PC-3 (cell line): ENCODE measurements at regions not wholly inside any gene's neighbourhood (a gene's known extent, or its start where the extent isn't known, plus 50 kb on each side); places are given as distances from the start of the nearest gene placed in this dataset.

Experiments
- ATAC-seq: fragments of 200-7000 bp; cut with Tn5 transposase; 2 replicates; pipeline ENCODE4 v1.9.1; 2020; ENCODE audit warnings: mild to moderate bottlenecking, moderate library complexity
- BruUV-seq: library from RNA; stranded (reverse); fragments of 400-500 nt; replicated peaks from 2 replicates; lab custom pipeline; 2021; lab: Mats Ljungman, UMichigan
- CTCF ChIA-PET: fragments of 300-600 bp; sonication (Branson Sonifier 250); formaldehyde crosslinking; loops from one replicate; lab custom pipeline; 2022; ENCODE audit warnings: antibody characterized with exemption; lab: Charles Lee
- POLR2A ChIA-PET: fragments of 300-600 bp; sonication (Branson Sonifier 250); formaldehyde crosslinking; loops from one replicate; lab custom pipeline; 2022; ENCODE audit warnings: antibody characterized with exemption; ENCODE audit not compliant: unreplicated experiment; lab: Charles Lee
- DNase-seq: peaks from one replicate; pipeline ENCODE4 v3.0.0-alpha.2; 2015
- H2AFZ ChIP-seq: fragments of 300-600 bp; sonication (generic); 2 replicates; pipeline ENCODE4 v1.6.0; 2016; ENCODE audit warnings: antibody characterized with exemption, low read length
- H3F3A ChIP-seq: fragments of 300-600 bp; sonication (generic); one replicate; pipeline ENCODE4 v1.6.0; 2017; ENCODE audit warnings: antibody characterized with exemption, low read length, control low read depth, mild to moderate bottlenecking; ENCODE audit not compliant: unreplicated experiment
- H3K27ac ChIP-seq: fragments of 300-600 bp; sonication (generic); 2 replicates; pipeline ENCODE4 v1.5.1; 2016; ENCODE audit warnings: mild to moderate bottlenecking, low read length
- H3K27me3 ChIP-seq: fragments of 300-600 bp; sonication (generic); 2 replicates; pipeline ENCODE4 v1.6.1; 2016; ENCODE audit warnings: low read length, mixed read lengths
- H3K36me3 ChIP-seq: fragments of 300-600 bp; sonication (generic); 2 replicates; pipeline ENCODE4 v1.6.1; 2016; ENCODE audit warnings: low read depth, mixed run types, low read length, mixed read lengths
- H3K4me1 ChIP-seq: fragments of 300-600 bp; sonication (generic); 2 replicates; pipeline ENCODE4 v1.5.1; 2016; ENCODE audit warnings: low read length; ENCODE audit not compliant: insufficient read depth
- H3K4me2 ChIP-seq: fragments of 300-600 bp; sonication (generic); 2 replicates; pipeline ENCODE4 v1.6.0; 2016; ENCODE audit warnings: low read length
- H3K4me3 ChIP-seq: fragments of 300-600 bp; sonication (generic); 2 replicates; pipeline ENCODE4 v1.5.1; 2016; ENCODE audit warnings: mild to moderate bottlenecking, low read length, mixed read lengths
- H3K79me2 ChIP-seq: fragments of 300-600 bp; sonication (generic); 2 replicates; pipeline ENCODE4 v1.6.1; 2017; ENCODE audit warnings: low read length, mixed read lengths
- H3K9ac ChIP-seq: fragments of 300-600 bp; sonication (generic); 2 replicates; pipeline ENCODE4 v1.6.0; 2016; ENCODE audit warnings: mild to moderate bottlenecking, low read length
- H3K9me2 ChIP-seq: fragments of 300-600 bp; sonication (generic); replicated peaks from 2 replicates; pipeline ENCODE4 v1.6.1; 2016; ENCODE audit warnings: mixed run types, low read length, mixed read lengths
- H3K9me3 ChIP-seq: fragments of 300-600 bp; sonication (generic); 2 replicates; pipeline ENCODE4 v1.6.1; 2016; ENCODE audit warnings: low read length, mixed read lengths
- H4K20me1 ChIP-seq: fragments of 300-600 bp; sonication (generic); 2 replicates; pipeline ENCODE4 v1.6.1; 2016; ENCODE audit warnings: low read length, mixed read lengths
- EZH2 ChIP-seq: fragments of 300-600 bp; sonication (generic); IDR thresholded peaks from one replicate; pipeline ENCODE4 v1.6.1; 2017; ENCODE audit warnings: antibody characterized with exemption, mild to moderate bottlenecking, low read length; ENCODE audit not compliant: unreplicated experiment
- EZH2phosphoT487 ChIP-seq: fragments of 300-600 bp; sonication (generic); IDR thresholded peaks from 2 replicates; pipeline ENCODE4 v1.6.1; 2018; ENCODE audit warnings: mild to moderate bottlenecking, antibody characterized with exemption, low read length, borderline replicate concordance
- intact Hi-C: fragments of 100-400 bp; cut with micrococcal nuclease; formaldehyde crosslinking; loops from 2 replicates; pipeline ENCODE4 v1.9.0; 2023
- TF ChIP-seq, protein P1 (sequence below): fragments of 300-600 bp; sonication (generic); conservative IDR thresholded peaks from 2 replicates; pipeline ENCODE4 v1.5.1; 2017; ENCODE audit warnings: antibody characterized with exemption, low read depth, mild to moderate bottlenecking, low read length

DNA sequence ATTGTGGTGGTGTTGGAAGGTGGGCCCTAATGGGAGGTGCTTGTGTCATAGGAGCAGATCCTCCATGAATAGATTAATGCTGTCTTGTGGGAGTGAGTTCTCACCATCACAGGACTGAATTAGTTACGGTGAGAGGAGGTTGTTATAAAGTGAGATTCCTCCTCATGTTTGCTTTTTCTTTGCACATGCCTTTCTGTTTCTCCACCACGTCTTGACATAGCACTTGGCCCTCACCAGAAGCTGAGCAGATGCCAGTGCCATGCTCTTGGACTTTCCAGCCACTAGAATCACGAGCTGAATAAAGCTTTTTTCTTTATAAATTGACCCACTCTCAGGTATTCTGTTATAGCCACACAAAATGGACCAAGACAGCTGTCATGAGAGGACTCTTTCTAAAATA is 194.8 kb downstream of the PTPRU start:
- POLR2A ChIA-PET = no interaction called here
- no peaks in the 10 kb centered on the region for H3K36me3 ChIP-seq
- no peaks in the 10 kb centered on the region for H3K79me2 ChIP-seq
- H3K9me3 ChIP-seq = 0 out of 2 replicates have a peak, but pooled peaks cover 3% of the 10 kb centered on the region
- H3F3A ChIP-seq = no peaks in the 10 kb centered on the region
- no peaks in the 10 kb centered on the region for H4K20me1 ChIP-seq
- no peak for ATAC-seq
- CTCF ChIA-PET = interaction anchor here (0.6 kb wide), 1 partner anchor 1243 kb away, joined by 3 read pairs; no protein-coding TSS in a partner anchor
- H3K4me1 ChIP-seq = no peaks in the 10 kb centered on the region
- peaks cover 10% of the 10 kb centered on the region; the same call in 1 of the 2 replicates for H3K27me3 ChIP-seq
- no TSS peak for BruUV-seq
- H3K4me2 ChIP-seq = no peak overlapping the region
- DNase-seq = no peak
- H2AFZ ChIP-seq = no peak overlapping the region
- TF ChIP-seq, protein P1, sequence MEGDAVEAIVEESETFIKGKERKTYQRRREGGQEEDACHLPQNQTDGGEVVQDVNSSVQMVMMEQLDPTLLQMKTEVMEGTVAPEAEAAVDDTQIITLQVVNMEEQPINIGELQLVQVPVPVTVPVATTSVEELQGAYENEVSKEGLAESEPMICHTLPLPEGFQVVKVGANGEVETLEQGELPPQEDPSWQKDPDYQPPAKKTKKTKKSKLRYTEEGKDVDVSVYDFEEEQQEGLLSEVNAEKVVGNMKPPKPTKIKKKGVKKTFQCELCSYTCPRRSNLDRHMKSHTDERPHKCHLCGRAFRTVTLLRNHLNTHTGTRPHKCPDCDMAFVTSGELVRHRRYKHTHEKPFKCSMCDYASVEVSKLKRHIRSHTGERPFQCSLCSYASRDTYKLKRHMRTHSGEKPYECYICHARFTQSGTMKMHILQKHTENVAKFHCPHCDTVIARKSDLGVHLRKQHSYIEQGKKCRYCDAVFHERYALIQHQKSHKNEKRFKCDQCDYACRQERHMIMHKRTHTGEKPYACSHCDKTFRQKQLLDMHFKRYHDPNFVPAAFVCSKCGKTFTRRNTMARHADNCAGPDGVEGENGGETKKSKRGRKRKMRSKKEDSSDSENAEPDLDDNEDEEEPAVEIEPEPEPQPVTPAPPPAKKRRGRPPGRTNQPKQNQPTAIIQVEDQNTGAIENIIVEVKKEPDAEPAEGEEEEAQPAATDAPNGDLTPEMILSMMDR = no peak
- TF ChIP-seq EZH2phosphoT487 (no peak), EZH2 (no peak)
- intact Hi-C loops = no loop called here
- no peak overlapping the region for H3K4me3 ChIP-seq
- no peaks in the 10 kb centered on the region for H3K9me2 ChIP-seq
- H3K27ac ChIP-seq = no peak overlapping the region
- H3K9ac ChIP-seq = no peak overlapping the region

DNA sequence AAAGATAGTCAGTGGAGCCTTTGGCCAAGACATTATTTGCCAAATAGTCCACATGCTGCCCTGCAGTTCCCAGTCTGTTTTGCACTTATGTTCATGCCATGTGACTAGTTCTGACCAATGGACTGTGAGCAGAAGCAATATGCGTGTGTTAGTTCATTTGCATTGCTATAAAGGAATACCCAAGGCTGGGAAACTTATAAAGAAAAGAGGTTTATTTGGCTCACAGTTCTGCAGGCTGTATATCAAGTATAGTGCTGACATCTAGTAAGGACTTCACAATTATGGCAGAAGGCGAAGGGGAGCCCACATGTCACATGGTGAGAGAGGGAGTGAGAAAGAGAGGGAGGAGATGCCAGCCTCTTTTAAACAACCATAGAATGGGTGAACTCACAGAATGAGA is 193.3 kb downstream of the PTPRU start:
- no TSS peak for BruUV-seq
- intact Hi-C loops = no loop called here
- POLR2A ChIA-PET = no interaction called here

DNA sequence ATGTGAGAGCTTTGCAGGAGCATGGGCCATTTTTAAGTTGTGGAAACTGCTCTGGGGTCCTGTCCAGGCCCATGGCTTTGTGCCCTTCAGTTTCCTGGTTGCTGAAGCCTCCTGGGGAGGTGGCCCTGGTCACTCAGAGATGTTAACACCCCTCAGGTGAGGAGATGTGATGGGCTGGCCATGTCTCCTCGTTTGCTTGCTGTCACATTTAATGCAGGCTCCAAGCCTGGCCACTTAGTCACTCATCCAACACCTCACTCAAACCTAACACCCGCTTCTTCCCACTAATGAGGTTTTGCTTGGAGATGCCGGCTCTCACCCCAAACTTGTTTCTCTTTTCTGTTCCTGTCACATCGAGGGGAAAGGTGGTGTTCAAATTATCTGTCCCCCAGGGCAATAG is 192.7 kb downstream of the PTPRU start:
- no peaks in the 10 kb centered on the region for H3K9me2 ChIP-seq
- no peaks in the 10 kb centered on the region for H4K20me1 ChIP-seq
- H3K36me3 ChIP-seq = no peaks in the 10 kb centered on the region
- ATAC-seq = no peak
- H3K79me2 ChIP-seq = no peaks in the 10 kb centered on the region
- H3K4me2 ChIP-seq = no peak overlapping the region
- no TSS peak for BruUV-seq
- peaks cover 4% of the 10 kb centered on the region; the same call in 1 of the 2 replicates for H3K27me3 ChIP-seq
- H3K27ac ChIP-seq = no peak overlapping the region
- H3K4me1 ChIP-seq = no peaks in the 10 kb centered on the region
- TF ChIP-seq, protein P1 = no peak
- TF ChIP-seq EZH2phosphoT487 (no peak), EZH2 (no peak)
- intact Hi-C loops = no loop called here
- CTCF ChIA-PET = no interaction called here
- 0 out of 2 replicates have a peak, but pooled peaks cover 3% of the 10 kb centered on the region for H3K9me3 ChIP-seq
- no peak overlapping the region for H2AFZ ChIP-seq
- no peak overlapping the region for H3K4me3 ChIP-seq
- POLR2A ChIA-PET = no interaction called here
- DNase-seq = no peak
- no peak overlapping the region for H3K9ac ChIP-seq
- no peaks in the 10 kb centered on the region for H3F3A ChIP-seq

More for the DNA sequence above, 193.3 kb downstream of the PTPRU start:
- H3K4me1 ChIP-seq = no peaks in the 10 kb centered on the region
- 0 out of 2 replicates have a peak, but pooled peaks cover 3% of the 10 kb centered on the region for H3K9me3 ChIP-seq
- no peaks in the 10 kb centered on the region for H3K36me3 ChIP-seq
- H3K4me3 ChIP-seq = no peak overlapping the region
- H3K9ac ChIP-seq = no peak overlapping the region
- CTCF ChIA-PET = no interaction called here
- no peaks in the 10 kb centered on the region for H4K20me1 ChIP-seq
- no peak for ATAC-seq
- no peaks in the 10 kb centered on the region for H3K79me2 ChIP-seq
- H3K9me2 ChIP-seq = no peaks in the 10 kb centered on the region
- TF ChIP-seq EZH2phosphoT487 (no peak), EZH2 (no peak)
- TF ChIP-seq, protein P1 = no peak
- no peak overlapping the region for H2AFZ ChIP-seq
- H3K4me2 ChIP-seq = no peak overlapping the region
- no peak for DNase-seq
- no peaks in the 10 kb centered on the region for H3F3A ChIP-seq
- no peak overlapping the region for H3K27ac ChIP-seq
- peaks cover 4% of the 10 kb centered on the region; the same call in 1 of the 2 replicates for H3K27me3 ChIP-seq
